A549 (cell line): ENCODE measurements at regions not wholly inside any gene's neighbourhood (a gene's known extent, or its start where the extent isn't known, plus 50 kb on each side); places are given as distances from the start of the nearest gene placed in this dataset.

Experiments
- BHLHE40 ChIP-seq: IDR thresholded peaks from 2 replicates; pipeline ENCODE4 v1.6.1; 2012; ENCODE audit warnings: low read depth, low read length, inconsistent platforms
- CBX8 ChIP-seq: fragments of 200-600 bp; sonication (generic); IDR thresholded peaks from 2 replicates; pipeline ENCODE4 v1.6.1; 2016
- EP300 ChIP-seq, 2 experiments: fragments of >200 bp; sonication (Bioruptor Twin); formaldehyde crosslinking; IDR thresholded peaks; 2 replicates in 1 of 2; 3 replicates in 1 of 2; pipeline ENCODE4 v1.6.1; 2016 to 2017
- ESRRA ChIP-seq: fragments of 150-350 bp; IDR thresholded peaks from 2 replicates; pipeline ENCODE4 v1.6.1; 2014; ENCODE audit warnings: mild to moderate bottlenecking, low read length, borderline replicate concordance
- JUN ChIP-seq, 2 experiments: fragments of >200 bp; sonication (Bioruptor Twin); formaldehyde crosslinking; IDR thresholded peaks; 2 replicates in 1 of 2; 3 replicates in 1 of 2; pipeline ENCODE4 v1.6.1; 2016 to 2017
- MYC ChIP-seq: IDR thresholded peaks from 2 replicates; pipeline ENCODE4 v1.6.1; 2012; ENCODE audit warnings: mild to moderate bottlenecking, inconsistent platforms, low read length, improper control_type of control experiment, borderline replicate concordance
- POLR2A ChIP-seq: IDR thresholded peaks from 2 replicates; pipeline ENCODE4 v1.6.1; 2012; ENCODE audit warnings: mild to moderate bottlenecking, low read length
- RAD21 ChIP-seq, 2 experiments: fragments of >200 bp in 1 of 2; sonication (Bioruptor Twin) in 1 of 2; formaldehyde crosslinking in 1 of 2; IDR thresholded peaks in 1 of 2; conservative IDR thresholded peaks in 1 of 2; 2 replicates in 1 of 2; 3 replicates in 1 of 2; pipeline ENCODE4 v1.6.1; 2012 to 2018; ENCODE audit warnings: inconsistent platforms in 1 of 2
- SMC3 ChIP-seq: fragments of >200 bp; sonication (Bioruptor Twin); formaldehyde crosslinking; IDR thresholded peaks from 3 replicates; pipeline ENCODE4 v1.6.1; 2018; ENCODE audit warnings: inconsistent platforms
- SREBF2 ChIP-seq: fragments of 450-650 bp; IDR thresholded peaks from 2 replicates; pipeline ENCODE4 v1.6.1; 2014; ENCODE audit warnings: mild to moderate bottlenecking, moderate library complexity
- TF ChIP-seq, protein P1 (sequence below): fragments of >200 bp; sonication (Bioruptor Twin); formaldehyde crosslinking; IDR thresholded peaks from 3 replicates; pipeline ENCODE4 v1.5.1; 2016
- TF ChIP-seq, protein P2 (sequence below): IDR thresholded peaks from 2 replicates; pipeline ENCODE4 v1.6.1; 2012

DNA sequence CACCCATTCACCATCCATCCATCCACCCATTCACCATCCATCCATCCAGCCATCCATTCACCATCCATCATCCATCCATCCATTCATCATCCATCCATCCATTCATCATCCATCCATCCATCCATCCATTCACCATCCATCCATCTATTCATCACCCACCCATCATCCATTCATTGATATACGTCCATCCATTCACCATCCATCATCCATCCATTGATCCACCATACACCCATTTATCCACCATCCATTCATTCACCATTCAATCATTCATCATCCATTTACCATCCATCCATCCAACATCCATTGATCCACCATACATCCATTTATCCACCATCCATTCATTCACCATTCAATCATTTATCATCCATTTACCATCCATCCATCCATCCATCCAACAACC lies 111.7 kb downstream of the ABCC12 start:
- TF ChIP-seq, protein P1, sequence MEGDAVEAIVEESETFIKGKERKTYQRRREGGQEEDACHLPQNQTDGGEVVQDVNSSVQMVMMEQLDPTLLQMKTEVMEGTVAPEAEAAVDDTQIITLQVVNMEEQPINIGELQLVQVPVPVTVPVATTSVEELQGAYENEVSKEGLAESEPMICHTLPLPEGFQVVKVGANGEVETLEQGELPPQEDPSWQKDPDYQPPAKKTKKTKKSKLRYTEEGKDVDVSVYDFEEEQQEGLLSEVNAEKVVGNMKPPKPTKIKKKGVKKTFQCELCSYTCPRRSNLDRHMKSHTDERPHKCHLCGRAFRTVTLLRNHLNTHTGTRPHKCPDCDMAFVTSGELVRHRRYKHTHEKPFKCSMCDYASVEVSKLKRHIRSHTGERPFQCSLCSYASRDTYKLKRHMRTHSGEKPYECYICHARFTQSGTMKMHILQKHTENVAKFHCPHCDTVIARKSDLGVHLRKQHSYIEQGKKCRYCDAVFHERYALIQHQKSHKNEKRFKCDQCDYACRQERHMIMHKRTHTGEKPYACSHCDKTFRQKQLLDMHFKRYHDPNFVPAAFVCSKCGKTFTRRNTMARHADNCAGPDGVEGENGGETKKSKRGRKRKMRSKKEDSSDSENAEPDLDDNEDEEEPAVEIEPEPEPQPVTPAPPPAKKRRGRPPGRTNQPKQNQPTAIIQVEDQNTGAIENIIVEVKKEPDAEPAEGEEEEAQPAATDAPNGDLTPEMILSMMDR: no peak
- no peak for TF ChIP-seq CBX8
- TF ChIP-seq SREBF2: no peak
- no peak for TF ChIP-seq POLR2A
- no peak for TF ChIP-seq SMC3
- no peak for TF ChIP-seq RAD21 (conservative IDR thresholded peaks at IDR 0.05 in 1 of 2, IDR thresholded peaks at IDR 0.05 in 1 of 2)
- no peak for TF ChIP-seq ESRRA
- TF ChIP-seq, protein P2, sequence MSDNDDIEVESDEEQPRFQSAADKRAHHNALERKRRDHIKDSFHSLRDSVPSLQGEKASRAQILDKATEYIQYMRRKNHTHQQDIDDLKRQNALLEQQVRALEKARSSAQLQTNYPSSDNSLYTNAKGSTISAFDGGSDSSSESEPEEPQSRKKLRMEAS: no peak
- no peak for TF ChIP-seq JUN (IDR thresholded peaks at IDR 0.05)
- no peak for TF ChIP-seq BHLHE40
- TF ChIP-seq MYC: no peak
- TF ChIP-seq EP300 (IDR thresholded peaks at IDR 0.05): no peak
